Lung microvascular endothelial cell (primary cell): ENCODE measurements at regions not wholly inside any gene's neighbourhood (a gene's known extent, or its start where the extent isn't known, plus 50 kb on each side); places are given as distances from the start of the nearest gene placed in this dataset.

Source experiments
- DNase-seq, 2 donors: peaks; one replicate each; pipeline versions ENCODE4 v3.0.0 to v3.0.0-alpha.2; 2010; ENCODE audit warnings: low read depth in 2 of 2

DNA sequence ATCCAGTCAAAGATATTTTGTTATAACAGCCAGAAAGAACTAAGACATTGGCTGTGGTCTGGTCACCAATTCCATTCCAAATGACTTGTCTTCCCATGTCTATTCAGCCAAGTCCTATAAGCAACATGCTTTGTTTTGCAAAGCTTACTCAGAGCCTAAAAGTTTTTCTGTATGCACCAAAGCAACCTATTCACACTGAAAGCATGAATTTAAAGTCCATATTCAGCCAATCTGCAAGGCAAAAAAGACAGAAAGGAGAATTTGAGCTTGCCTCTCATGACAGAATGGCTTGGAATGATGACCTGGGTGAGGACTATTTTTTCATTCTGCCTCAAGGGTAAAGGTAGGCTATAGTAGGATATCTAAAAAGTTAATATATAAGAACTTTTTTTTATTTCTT lies 323.2 kb upstream of the NOCT start:
- no peak for DNase-seq

GRCh38 chr4:138689593-138689992 lies 326.0 kb upstream of the NOCT start:
- no peak for DNase-seq

DNA sequence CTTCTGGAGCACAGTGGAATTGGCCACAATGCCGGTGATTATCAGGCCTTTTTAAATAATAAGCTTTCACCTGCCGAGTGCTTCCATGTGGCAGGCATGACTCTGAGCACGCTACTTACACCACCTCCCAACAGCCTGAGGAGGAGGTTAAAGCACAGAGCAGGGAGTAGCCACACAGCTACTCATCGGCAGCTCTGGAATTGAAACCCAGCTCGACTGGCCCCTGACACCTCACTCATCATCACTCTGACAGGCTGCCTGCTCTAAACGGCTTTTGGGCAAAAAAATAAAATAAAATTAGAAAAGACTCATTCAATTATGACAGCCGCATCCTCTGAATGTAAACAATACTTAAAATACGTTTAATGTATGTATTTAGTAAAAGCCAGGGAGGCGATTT lies 326.4 kb upstream of the NOCT start:
- DNase-seq: no peak

- no peak for DNase-seq
Measured at GRCh38 chr4:138688408-138689085, 327.0 kb upstream of the NOCT start.

- DNase-seq: no peak
Measured at GRCh38 chr4:138686106-138686835, 329.3 kb upstream of the NOCT start.

DNA sequence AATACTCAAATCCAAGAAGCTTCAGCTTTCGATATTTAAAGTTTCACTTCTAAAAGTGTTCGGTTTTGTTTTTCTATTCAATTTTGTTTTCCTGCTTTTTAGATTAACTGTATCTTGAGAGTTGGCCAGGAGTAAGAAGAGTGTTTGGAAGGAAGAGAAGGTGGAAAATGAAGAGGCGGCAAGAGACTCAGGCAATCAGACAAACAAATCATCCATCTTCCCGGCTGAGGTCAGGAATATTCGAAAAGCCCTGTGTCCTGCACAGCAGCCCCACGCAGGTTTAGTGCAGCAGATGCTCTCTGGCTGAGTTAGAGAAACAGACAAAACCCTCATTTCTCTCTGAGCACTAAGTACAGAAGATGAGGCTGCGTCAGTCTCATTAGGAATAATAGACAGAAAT lies 330.3 kb upstream of the NOCT start:
- DNase-seq: no peak

DNA sequence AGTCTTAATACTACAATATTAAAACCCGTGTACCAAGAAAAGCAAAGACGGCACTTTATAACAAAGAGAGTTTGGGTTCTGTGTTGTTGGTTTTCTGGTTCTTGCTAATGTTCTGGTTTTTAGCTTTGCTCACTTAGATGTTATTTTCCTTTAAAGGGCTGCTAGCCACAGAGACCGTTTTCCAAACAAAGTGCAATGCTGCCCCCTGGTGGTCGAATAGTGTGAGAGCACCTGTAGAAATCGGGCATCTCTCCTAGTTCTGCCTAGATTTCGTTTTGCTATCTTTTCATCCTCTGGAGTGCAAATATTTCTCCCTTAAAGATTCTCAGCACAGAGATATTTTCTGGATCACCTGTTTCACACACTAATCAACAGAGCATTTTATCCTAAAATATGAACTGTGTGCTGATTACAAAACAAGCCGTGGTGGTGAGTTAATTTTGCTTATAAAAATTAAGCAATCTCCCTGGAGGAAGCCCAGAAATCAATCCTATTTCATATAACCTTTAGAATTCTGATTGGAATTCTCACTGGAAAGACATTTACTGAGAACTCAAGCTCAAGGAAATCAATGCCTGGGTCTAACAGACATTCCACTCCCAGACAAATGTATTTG lies 334.5 kb upstream of the NOCT start:
- DNase-seq: peak; percentile 73 to 82

DNA sequence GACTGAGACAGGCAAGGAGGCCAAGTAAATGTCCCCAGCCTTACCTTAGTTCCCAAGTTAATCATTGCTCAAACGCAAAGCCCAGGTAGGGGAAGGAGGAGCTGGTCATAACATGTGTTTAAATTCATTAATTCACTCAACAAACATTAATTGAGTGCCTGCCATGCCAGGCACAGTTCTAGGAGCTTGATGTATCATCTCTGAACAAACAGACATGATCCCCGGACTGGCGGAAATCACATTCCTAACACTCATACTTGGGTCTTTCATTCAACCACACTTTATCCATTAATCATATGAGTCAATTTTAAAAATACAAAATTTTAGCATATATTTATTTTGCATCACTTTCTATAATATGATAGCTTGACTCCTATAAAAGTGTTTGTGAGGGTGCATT lies 335.3 kb upstream of the NOCT start:
- DNase-seq: no peak

- no peak for DNase-seq
Measured at GRCh38 chr4:138678985-138679746, 336.4 kb upstream of the NOCT start.

DNA sequence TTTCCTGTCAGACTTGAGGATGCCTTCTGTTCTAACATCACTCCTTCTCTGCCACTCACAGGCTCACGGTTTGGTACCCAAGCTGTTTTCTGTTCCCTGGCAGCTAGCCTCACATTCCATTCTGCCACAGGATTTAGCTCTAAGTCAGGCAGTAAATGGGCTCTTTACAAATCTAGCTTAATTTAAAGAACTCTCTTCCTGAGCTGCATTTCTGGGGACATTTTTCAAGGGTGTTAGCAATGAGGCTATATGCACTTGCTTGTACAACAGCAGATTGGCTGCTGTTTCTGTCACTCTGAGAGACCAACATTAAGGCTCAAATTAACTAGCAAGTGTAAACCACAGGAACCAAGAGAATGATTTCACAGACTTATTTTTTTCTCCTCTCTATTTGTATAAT lies 337.8 kb upstream of the NOCT start:
- no peak for DNase-seq

DNA sequence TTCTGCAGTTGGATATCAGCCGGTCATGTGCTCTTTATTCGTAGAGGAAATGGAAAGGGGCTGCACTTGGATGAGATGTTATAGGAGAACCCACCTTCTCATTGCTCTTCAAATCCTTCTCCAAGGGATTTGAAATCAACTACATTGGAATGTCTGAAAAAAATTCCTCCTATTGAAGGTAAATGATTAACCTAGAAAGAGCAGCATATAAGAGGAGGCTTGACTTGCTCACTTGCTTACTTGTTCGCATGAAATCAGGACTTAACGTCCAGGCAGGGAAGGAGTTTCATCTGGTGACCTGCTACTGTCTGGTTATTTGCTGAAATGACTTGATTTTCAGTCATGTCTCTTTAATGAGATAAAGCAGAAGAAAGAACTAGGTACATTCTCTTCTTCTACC lies 338.4 kb upstream of the NOCT start:
- no peak for DNase-seq

GRCh38 chr4:138675685-138676084 lies 339.9 kb upstream of the NOCT start:
- DNase-seq: no peak

DNA sequence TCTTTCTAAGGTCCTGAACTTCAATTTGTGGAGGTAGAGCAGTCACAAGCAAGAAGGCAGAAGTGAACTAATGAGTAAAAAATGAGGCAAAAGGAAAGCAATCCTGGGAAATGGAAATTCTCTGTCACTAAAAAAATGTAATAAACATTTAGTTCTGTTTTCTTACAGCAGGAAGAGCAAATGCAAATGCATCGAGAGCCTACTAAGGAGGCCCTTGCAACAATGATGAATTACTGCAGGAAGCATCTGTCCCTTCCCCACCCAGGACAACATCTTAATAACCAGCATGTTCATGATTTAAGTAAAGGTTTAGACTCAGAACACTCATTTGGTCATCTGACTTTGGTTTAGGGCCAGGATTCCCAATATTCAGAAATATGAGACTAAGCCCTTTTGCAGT lies 341.4 kb upstream of the NOCT start:
- DNase-seq: peak in 1 of 2 donors; percentile 45

GRCh38 chr4:138673053-138673452 lies 342.5 kb upstream of the NOCT start:
- DNase-seq: peak in 1 of 2 donors; percentile 63

DNA sequence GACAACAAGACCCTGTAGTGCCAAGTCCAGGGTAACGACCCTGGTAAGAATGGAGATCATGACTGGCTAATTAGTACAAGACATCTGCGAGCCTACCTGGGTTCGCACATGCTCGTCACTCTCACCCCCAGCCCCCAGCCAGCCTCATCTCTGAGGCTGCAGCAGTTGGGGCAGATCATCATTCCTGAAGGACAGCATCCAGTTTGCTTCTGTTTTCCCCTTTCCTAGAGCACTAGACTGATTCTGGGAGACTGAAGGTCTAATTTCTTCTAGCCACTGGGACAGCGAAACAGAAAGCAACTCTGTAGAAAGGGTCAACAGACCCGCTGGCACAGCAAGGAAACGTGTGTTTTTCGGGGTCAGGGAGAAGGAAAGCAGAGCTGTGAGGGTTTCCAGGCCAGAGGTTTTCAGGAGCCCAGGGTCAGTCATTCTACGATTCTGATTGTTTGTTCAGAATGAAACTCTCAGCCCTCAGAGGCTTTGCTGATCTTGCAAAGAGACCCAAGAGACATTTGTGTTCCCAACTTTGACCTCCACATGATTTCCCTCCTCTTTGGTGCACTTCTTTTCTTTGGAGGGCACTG lies 343.1 kb upstream of the NOCT start:
- peak in 1 of 2 donors; percentile 4 for DNase-seq

GRCh38 chr4:138671606-138672084 lies 343.9 kb upstream of the NOCT start:
- peak in 1 of 2 donors; percentile 8 for DNase-seq

DNA sequence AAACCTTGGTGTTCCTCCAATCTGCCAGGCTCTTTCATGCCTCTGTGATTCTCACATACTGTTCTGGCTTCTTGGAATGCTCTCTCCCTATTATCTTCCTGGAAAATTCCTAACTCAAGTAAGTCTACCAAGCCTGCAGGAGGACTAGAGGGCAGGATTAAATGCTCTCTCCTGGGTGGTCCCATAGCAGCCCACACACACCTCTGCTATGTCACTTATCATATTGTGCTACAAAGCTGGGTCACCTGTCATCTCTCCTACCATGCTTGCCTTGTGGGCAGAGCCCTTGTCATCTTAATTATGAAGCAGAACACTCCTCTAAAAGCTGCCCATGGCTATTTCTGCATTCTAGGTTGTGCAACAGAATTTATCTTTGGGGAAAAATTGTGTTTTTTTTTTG lies 344.5 kb upstream of the NOCT start:
- no peak for DNase-seq

DNA sequence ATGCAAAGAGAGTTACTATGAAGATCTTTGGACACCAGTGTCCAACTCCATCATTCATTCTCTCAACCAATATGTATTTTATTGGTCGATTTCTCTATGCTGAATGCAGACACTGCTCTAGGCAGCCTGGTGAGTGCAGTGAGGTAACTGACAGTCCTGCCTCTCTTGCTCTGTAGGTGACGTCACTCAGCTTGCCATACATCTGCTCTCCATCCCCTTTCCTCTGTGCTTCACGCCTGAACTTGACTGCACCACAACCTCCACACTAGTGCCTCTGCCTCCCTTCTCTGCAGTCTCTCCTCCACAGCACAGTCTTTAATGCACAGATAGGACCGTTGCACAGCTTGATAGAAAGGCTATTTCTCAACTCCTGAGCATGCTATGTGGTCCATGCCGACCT lies 344.9 kb upstream of the NOCT start:
- no peak for DNase-seq

DNA sequence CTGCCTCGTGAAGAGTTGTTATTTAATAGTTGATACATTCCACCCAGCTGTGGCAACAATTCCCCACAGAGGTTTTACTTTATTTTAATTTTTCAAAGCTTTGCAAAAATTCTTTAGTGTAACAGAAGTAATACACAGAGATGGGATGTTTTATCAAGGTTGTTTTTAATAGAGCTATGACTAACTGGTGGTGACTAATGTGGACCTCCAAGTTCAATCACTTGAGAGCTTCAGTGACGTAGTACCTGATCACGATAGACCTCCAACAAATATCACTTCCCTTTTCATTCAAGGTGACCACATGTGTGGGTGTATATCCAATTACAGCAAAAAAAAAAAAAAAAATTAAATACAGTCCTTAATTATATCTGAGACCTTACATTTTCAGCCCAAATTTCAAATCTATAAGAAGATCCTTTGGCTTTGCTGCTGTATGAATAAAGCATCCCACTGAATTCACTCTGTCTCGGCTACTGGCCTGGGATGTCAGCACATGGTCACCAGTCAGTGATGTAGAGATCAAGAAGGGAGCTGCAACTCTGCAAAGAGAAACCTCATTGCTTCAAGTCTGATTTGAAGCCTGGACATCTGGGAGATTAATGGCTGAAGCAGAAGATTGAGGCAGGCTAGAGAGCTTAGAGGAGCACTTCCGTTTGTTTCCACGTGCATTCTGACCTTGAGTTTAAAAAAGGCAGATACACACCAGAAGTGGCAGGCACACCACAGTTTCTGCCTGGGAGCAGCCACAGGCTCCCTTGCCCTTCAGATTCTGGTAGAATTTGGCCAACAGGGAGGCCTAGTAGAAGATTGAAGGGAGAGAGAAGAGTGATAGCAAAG lies 345.9 kb upstream of the NOCT start:
- peak in 1 of 2 donors; percentile 27 for DNase-seq

DNA sequence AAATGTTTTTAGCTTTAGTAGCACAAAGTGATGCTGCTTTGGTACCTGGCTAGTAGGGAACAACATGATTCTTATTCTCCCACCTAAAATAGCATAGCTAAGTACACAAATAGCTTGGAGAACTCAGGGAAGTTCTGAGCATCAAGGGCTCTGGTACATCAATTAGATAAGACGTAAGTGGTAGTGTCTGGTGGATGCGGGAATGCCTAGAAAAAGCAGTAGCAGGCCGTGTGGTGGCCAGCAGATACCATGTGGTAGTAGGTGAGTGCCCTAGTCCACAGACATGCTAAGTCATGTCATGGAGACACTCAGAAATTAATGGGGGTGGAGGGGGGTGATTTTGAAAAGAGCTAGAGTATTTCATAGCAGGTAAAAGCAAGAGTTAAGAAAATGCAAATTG lies 347.3 kb upstream of the NOCT start:
- DNase-seq: no peak

DNA sequence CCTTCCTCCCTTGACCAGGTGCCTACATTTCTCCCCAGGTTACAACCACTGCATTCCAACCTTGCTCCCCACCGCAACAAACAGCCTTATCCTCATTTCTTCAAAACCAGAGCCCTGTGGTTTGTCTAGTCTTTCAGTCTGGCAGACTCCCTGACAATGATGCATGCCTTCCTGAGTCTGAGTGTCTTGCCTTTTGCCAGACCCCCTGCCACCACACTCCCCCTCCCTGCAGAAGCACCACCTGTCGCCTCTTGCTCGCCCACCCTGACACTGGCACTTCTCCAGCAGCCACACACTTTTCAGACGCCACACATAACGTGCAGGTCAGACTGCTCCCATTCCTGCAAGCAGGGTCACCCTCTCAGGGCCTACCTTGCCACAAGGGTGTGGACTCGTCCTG lies 349.2 kb upstream of the NOCT start:
- no peak for DNase-seq
